ENCODE measurements at regions not wholly inside any gene's neighbourhood (a gene's known extent, or its start where the extent isn't known, plus 50 kb on each side); places are given as distances from the start of the nearest gene placed in this dataset.
A peak's percentile ranks its signal among the peaks of the same experiment; 100 is the strongest.
"Not testable (repeated sequence)": the region's sequence is repeated elsewhere in the genome, so short reads cannot be mapped to it uniquely, and the experiment has no call there.

DNA sequence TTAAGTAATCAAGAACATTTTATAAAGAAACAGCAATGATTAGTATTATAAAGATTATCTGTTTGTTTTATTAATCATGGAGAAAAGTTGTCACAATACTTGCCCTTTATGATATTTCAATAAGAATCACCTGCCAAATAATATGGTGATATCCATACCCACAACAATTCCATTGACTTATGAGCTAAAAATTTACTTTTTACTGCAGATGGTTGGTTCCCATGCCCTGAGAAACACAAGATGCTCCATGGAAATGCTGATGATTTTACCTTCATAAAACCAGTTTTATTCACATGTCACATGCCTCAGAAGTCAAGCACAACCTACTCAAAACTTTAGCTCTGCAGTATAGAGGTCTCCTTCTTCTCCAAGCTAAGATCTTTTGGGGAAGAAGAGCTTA lies 293.6 kb downstream of the SPATA31A1 start:
- intact Hi-C loops (cut with micrococcal nuclease); H3K79me2 ChIP-seq (ENCODE audit: control insufficient read depth, insufficient read depth, low read length); DNase-seq; H3K4me1 Mint-ChIP-seq; H3K27me3 Mint-ChIP-seq; H3K4me3 Mint-ChIP-seq; H3K27ac Mint-ChIP-seq; H3K36me3 ChIP-seq (replicated peaks in 1 of 2; ENCODE audit: control extremely low read depth in 1 of 2, control insufficient read depth in 1 of 2, extremely low read depth in 1 of 2, insufficient read depth in 2 of 2, low read length in 1 of 2); ATAC-seq (ENCODE audit: low read depth); H3K9ac ChIP-seq (ENCODE audit: low read length); H4K20me1 ChIP-seq (ENCODE audit: control insufficient read depth, insufficient read depth, low read length, poor library complexity, severe bottlenecking); H3K27me3 ChIP-seq (replicated peaks in 1 of 4; ENCODE audit: control extremely low read depth in 1 of 4, control insufficient read depth in 3 of 4, insufficient read depth in 4 of 4, low read length in 3 of 4); POLR2A ChIA-PET; H2AFZ ChIP-seq (ENCODE audit: insufficient read depth, low read depth, low read length, poor library complexity, severe bottlenecking); H3K4me1 ChIP-seq (ENCODE audit: control insufficient read depth in 2 of 2, insufficient read depth in 2 of 2, low read length in 2 of 2); H3K27ac ChIP-seq (ENCODE audit: low read length in 2 of 2); H3K4me3 ChIP-seq (ENCODE audit: control extremely low read depth in 1 of 5, extremely low read depth in 1 of 5, insufficient read depth in 1 of 5, low read depth in 2 of 5, low read length in 4 of 5); H3K4me2 ChIP-seq (replicated peaks; ENCODE audit: low read depth, low read length, poor library complexity, severe bottlenecking); H3K9me3 ChIP-seq (ENCODE audit: control extremely low read depth in 1 of 3, control insufficient read depth in 2 of 3, insufficient read depth in 1 of 3, low read length in 2 of 3); H3K9me3 Mint-ChIP-seq (ENCODE audit: insufficient read depth); CTCF ChIA-PET: not testable (repeated sequence)

DNA sequence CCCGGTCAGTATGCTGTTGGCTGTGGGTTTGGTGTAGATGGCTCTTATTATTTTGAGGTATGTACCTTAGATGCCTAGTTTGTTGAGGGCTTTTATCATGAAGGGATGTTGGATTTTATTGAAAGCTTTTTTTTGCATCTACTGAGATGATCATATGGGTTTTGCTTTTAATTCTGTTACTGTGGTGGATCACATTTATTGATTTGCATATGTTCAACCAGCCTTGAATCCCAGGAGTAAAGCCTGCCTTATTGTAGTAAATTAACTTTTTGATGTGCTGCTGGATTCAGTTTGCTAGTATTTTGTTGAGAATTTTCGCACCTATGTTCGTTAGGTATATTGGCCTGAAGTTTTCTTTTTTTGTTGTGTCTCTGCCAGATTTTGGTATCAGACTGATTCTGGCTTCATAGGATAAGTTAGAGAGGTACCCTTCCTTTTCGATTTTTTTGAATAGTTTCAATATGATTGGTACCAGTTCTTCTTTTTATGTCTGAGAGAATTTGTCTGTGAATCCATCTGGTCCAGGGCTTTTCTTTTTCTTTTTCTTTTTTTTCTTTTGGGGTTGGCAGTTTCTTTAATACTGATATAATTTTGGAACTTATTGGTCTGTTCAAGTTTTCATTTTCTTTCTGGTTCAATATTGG lies 301.6 kb downstream of the SPATA31A1 start:
- WGBS (ENCODE audit: insufficient coverage): no CpG with 5 or more reads among the region's 4 CpGs
- H3K4me3 Mint-ChIP-seq: not testable (repeated sequence)

DNA sequence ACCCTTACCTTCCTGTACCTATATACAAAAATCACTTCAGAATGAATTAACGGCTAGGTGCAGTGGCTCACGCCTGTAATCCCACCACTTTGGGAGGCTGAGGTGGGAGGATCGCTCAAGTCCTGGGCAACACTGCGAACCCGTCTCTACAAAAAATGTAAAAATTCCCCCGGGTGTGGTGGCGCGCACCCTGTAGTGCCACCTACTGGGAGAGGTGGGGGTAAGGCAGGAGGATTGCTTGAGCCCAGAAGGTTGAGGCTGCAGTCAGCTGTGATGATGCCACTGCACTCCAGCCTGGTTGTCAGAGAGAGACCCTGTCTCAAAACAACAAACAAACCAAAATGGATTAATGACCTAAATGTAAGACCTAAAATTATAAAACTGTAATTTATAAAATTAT lies 307.6 kb downstream of the SPATA31A1 start:
- H3K27ac Mint-ChIP-seq; H3K27me3 ChIP-seq (replicated peaks in 1 of 4; ENCODE audit: control extremely low read depth in 1 of 4, control insufficient read depth in 3 of 4, insufficient read depth in 4 of 4, low read length in 3 of 4); H3K4me2 ChIP-seq (replicated peaks; ENCODE audit: low read depth, low read length, poor library complexity, severe bottlenecking); H3K9me3 Mint-ChIP-seq (ENCODE audit: insufficient read depth); intact Hi-C loops (cut with micrococcal nuclease); H3K27ac ChIP-seq (ENCODE audit: low read length in 2 of 2); H4K20me1 ChIP-seq (ENCODE audit: control insufficient read depth, insufficient read depth, low read length, poor library complexity, severe bottlenecking); H3K4me1 ChIP-seq (ENCODE audit: control insufficient read depth in 2 of 2, insufficient read depth in 2 of 2, low read length in 2 of 2); H3K4me3 ChIP-seq (ENCODE audit: control extremely low read depth in 1 of 5, extremely low read depth in 1 of 5, insufficient read depth in 1 of 5, low read depth in 2 of 5, low read length in 4 of 5); H2AFZ ChIP-seq (ENCODE audit: insufficient read depth, low read depth, low read length, poor library complexity, severe bottlenecking); CTCF ChIA-PET; POLR2A ChIA-PET; H3K9ac ChIP-seq (ENCODE audit: low read length); H3K36me3 ChIP-seq (replicated peaks in 1 of 2; ENCODE audit: control extremely low read depth in 1 of 2, control insufficient read depth in 1 of 2, extremely low read depth in 1 of 2, insufficient read depth in 2 of 2, low read length in 1 of 2); H3K79me2 ChIP-seq (ENCODE audit: control insufficient read depth, insufficient read depth, low read length); DNase-seq; H3K4me3 Mint-ChIP-seq; H3K9me3 ChIP-seq (ENCODE audit: control extremely low read depth in 1 of 3, control insufficient read depth in 2 of 3, insufficient read depth in 1 of 3, low read length in 2 of 3); H3K27me3 Mint-ChIP-seq; H3K4me1 Mint-ChIP-seq: not testable (repeated sequence)
- no CpG with 5 or more reads among the region's 8 CpGs for WGBS (ENCODE audit: insufficient coverage)
- peak; percentile 55 for ATAC-seq (ENCODE audit: low read depth)

More for the DNA sequence above, 301.6 kb downstream of the SPATA31A1 start:
- H3K79me2 ChIP-seq (ENCODE audit: control insufficient read depth, insufficient read depth, low read length); H3K27me3 Mint-ChIP-seq; POLR2A ChIA-PET; H3K27me3 ChIP-seq (replicated peaks in 1 of 4; ENCODE audit: control extremely low read depth in 1 of 4, control insufficient read depth in 3 of 4, insufficient read depth in 4 of 4, low read length in 3 of 4); CTCF ChIA-PET; H3K4me1 Mint-ChIP-seq; H3K27ac ChIP-seq (ENCODE audit: low read length in 2 of 2); H3K27ac Mint-ChIP-seq; H3K9me3 ChIP-seq (ENCODE audit: control extremely low read depth in 1 of 3, control insufficient read depth in 2 of 3, insufficient read depth in 1 of 3, low read length in 2 of 3); intact Hi-C loops (cut with micrococcal nuclease); H3K9me3 Mint-ChIP-seq (ENCODE audit: insufficient read depth); H3K36me3 ChIP-seq (replicated peaks in 1 of 2; ENCODE audit: control extremely low read depth in 1 of 2, control insufficient read depth in 1 of 2, extremely low read depth in 1 of 2, insufficient read depth in 2 of 2, low read length in 1 of 2); H3K9ac ChIP-seq (ENCODE audit: low read length); H4K20me1 ChIP-seq (ENCODE audit: control insufficient read depth, insufficient read depth, low read length, poor library complexity, severe bottlenecking); H2AFZ ChIP-seq (ENCODE audit: insufficient read depth, low read depth, low read length, poor library complexity, severe bottlenecking); H3K4me2 ChIP-seq (replicated peaks; ENCODE audit: low read depth, low read length, poor library complexity, severe bottlenecking); H3K4me3 ChIP-seq (ENCODE audit: control extremely low read depth in 1 of 5, extremely low read depth in 1 of 5, insufficient read depth in 1 of 5, low read depth in 2 of 5, low read length in 4 of 5); H3K4me1 ChIP-seq (ENCODE audit: control insufficient read depth in 2 of 2, insufficient read depth in 2 of 2, low read length in 2 of 2): not testable (repeated sequence)
- ATAC-seq (ENCODE audit: low read depth) (peak; percentile 83), DNase-seq (peak; percentile 1)

DNA sequence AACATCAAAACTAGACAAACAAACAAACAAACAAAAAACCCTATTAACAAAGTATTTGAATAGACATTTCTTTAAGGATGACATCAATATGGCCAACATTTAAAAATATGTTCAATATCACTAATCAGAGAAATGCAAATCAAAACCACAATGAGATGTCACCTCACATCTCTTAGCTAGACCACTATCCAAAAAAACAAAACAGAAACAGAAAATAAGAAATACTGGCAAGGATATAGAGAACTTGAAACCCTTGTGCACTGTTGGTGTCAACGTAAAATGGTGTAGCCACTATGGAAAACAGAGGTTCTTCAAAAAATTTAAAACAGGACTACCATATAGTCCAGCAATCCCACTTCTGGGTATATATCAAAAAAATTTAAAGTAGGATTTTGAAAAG lies 308.2 kb downstream of the SPATA31A1 start:
- H3K27me3 ChIP-seq (replicated peaks in 1 of 4; ENCODE audit: control extremely low read depth in 1 of 4, control insufficient read depth in 3 of 4, insufficient read depth in 4 of 4, low read length in 3 of 4); H3K79me2 ChIP-seq (ENCODE audit: control insufficient read depth, insufficient read depth, low read length); ATAC-seq (ENCODE audit: low read depth); POLR2A ChIA-PET; H3K4me1 ChIP-seq (ENCODE audit: control insufficient read depth in 2 of 2, insufficient read depth in 2 of 2, low read length in 2 of 2); CTCF ChIA-PET; H3K27me3 Mint-ChIP-seq; H3K27ac ChIP-seq (ENCODE audit: low read length in 2 of 2); DNase-seq; H3K4me2 ChIP-seq (replicated peaks; ENCODE audit: low read depth, low read length, poor library complexity, severe bottlenecking); H4K20me1 ChIP-seq (ENCODE audit: control insufficient read depth, insufficient read depth, low read length, poor library complexity, severe bottlenecking); H3K27ac Mint-ChIP-seq; H2AFZ ChIP-seq (ENCODE audit: insufficient read depth, low read depth, low read length, poor library complexity, severe bottlenecking); H3K9ac ChIP-seq (ENCODE audit: low read length); H3K4me3 Mint-ChIP-seq; H3K9me3 ChIP-seq (ENCODE audit: control extremely low read depth in 1 of 3, control insufficient read depth in 2 of 3, insufficient read depth in 1 of 3, low read length in 2 of 3); H3K4me3 ChIP-seq (ENCODE audit: control extremely low read depth in 1 of 5, extremely low read depth in 1 of 5, insufficient read depth in 1 of 5, low read depth in 2 of 5, low read length in 4 of 5); H3K4me1 Mint-ChIP-seq; H3K9me3 Mint-ChIP-seq (ENCODE audit: insufficient read depth); intact Hi-C loops (cut with micrococcal nuclease); H3K36me3 ChIP-seq (replicated peaks in 1 of 2; ENCODE audit: control extremely low read depth in 1 of 2, control insufficient read depth in 1 of 2, extremely low read depth in 1 of 2, insufficient read depth in 2 of 2, low read length in 1 of 2): not testable (repeated sequence)
- WGBS (ENCODE audit: insufficient coverage): no CpG with 5 or more reads among the region's 1 CpG
